Subcutaneous abdominal adipose tissue (tissue), 5 donors: ENCODE measurements at regions not wholly inside any gene's neighbourhood (a gene's known extent, or its start where the extent isn't known, plus 50 kb on each side); places are given as distances from the start of the nearest gene placed in this dataset.

ENCODE experiments used
- H3K27ac ChIP-seq: one replicate; pipeline ENCODE4 v1.7.0; 2013; ENCODE audit warnings: low read depth, mild to moderate bottlenecking, inconsistent platforms, low read length, moderate library complexity
- H3K27me3 ChIP-seq, 5 donors: one replicate each; pipeline ENCODE4 v1.7.0; 2013; ENCODE audit warnings: low read length in 5 of 5, inconsistent platforms in 1 of 5; ENCODE audit not compliant: control insufficient read depth in 5 of 5, insufficient read depth in 4 of 5
- H3K36me3 ChIP-seq, 5 donors: one replicate each; pipeline ENCODE4 v1.7.0; 2013; ENCODE audit warnings: low read length in 5 of 5; ENCODE audit not compliant: control insufficient read depth in 5 of 5, insufficient read depth in 5 of 5
- H3K4me1 ChIP-seq, 5 donors: one replicate each; pipeline ENCODE4 v1.7.0; 2013; ENCODE audit warnings: low read length in 5 of 5, mild to moderate bottlenecking in 3 of 5, moderate library complexity in 1 of 5; ENCODE audit not compliant: control insufficient read depth in 5 of 5, insufficient read depth in 5 of 5
- H3K4me3 ChIP-seq, 5 donors: one replicate each; pipeline ENCODE4 v1.7.0; 2013; ENCODE audit warnings: low read length in 5 of 5, low read depth in 1 of 5
- H3K9ac ChIP-seq, 5 donors: one replicate each; pipeline ENCODE4 v1.7.0; 2013; ENCODE audit warnings: low read length in 5 of 5, mild to moderate bottlenecking in 4 of 5, moderate library complexity in 3 of 5
- H3K9me3 ChIP-seq, 5 donors: one replicate each; pipeline ENCODE4 v1.7.0; 2013; ENCODE audit warnings: low read length in 5 of 5; ENCODE audit not compliant: control insufficient read depth in 5 of 5
- donor health status: healthy.
- donor health status: healthy.
- donor health status: healthy.
- donor health status: healthy.
- donor health status: healthy.

- Histone ChIP-seq H3K27ac (no peak overlapping the region), H3K36me3 (no peaks in the 10 kb centered on the region), H3K27me3 (no peaks in the 10 kb centered on the region), H3K9ac (no peak overlapping the region), H3K9me3 (no peaks in the 10 kb centered on the region), H3K4me3 (no peak overlapping the region), H3K4me1 (peaks cover 2 to 23% (median 13%) of the 10 kb centered on the region in 5 donors)
These were observed 60.2 kb downstream of the ADAMTS1 start for GRCh38 chr21:26784974-26785373.

- no peaks in the 10 kb centered on the region for H3K9me3 ChIP-seq
- H3K9ac ChIP-seq = no peak overlapping the region
- H3K4me1 ChIP-seq = peaks cover 2 to 23% (median 13%) of the 10 kb centered on the region in 5 donors
- no peaks in the 10 kb centered on the region for H3K36me3 ChIP-seq
- H3K27ac ChIP-seq = no peak overlapping the region
- H3K27me3 ChIP-seq = no peaks in the 10 kb centered on the region
- no peak overlapping the region for H3K4me3 ChIP-seq
These were observed 61.6 kb downstream of the ADAMTS1 start for GRCh38 chr21:26783466-26784195.

GRCh38 chr21:26782747-26783146, 62.5 kb downstream of the ADAMTS1 start:
- H3K27me3 ChIP-seq = no peaks in the 10 kb centered on the region
- H3K4me1 ChIP-seq = peaks cover 2 to 23% (median 13%) of the 10 kb centered on the region in 5 donors
- no peak overlapping the region for H3K9ac ChIP-seq
- peak overlapping the region; percentile 77 for H3K27ac ChIP-seq
- no peak overlapping the region for H3K4me3 ChIP-seq
- no peaks in the 10 kb centered on the region for H3K9me3 ChIP-seq
- no peaks in the 10 kb centered on the region for H3K36me3 ChIP-seq

- Histone ChIP-seq H3K36me3 (no peaks in the 10 kb centered on the region), H3K4me1 (peaks cover 2 to 23% (median 13%) of the 10 kb centered on the region in 5 donors), H3K9ac (no peak overlapping the region), H3K27ac (peak overlapping the region; percentile 77), H3K4me3 (no peak overlapping the region), H3K9me3 (no peaks in the 10 kb centered on the region), H3K27me3 (no peaks in the 10 kb centered on the region)
These were observed 62.9 kb downstream of the ADAMTS1 start for GRCh38 chr21:26782331-26782730.

GRCh38 chr21:26781331-26781730, 63.9 kb downstream of the ADAMTS1 start:
- no peaks in the 10 kb centered on the region for H3K27me3 ChIP-seq
- no peaks in the 10 kb centered on the region for H3K9me3 ChIP-seq
- H3K27ac ChIP-seq = peak overlapping the region; percentile 77
- peaks cover 2 to 23% (median 13%) of the 10 kb centered on the region in 5 donors for H3K4me1 ChIP-seq
- no peak overlapping the region for H3K9ac ChIP-seq
- H3K4me3 ChIP-seq = no peak overlapping the region
- H3K36me3 ChIP-seq = no peaks in the 10 kb centered on the region

- H3K4me1 ChIP-seq = peaks cover 2 to 12% (median 7%) of the 10 kb centered on the region in 5 donors
- H3K36me3 ChIP-seq = no peaks in the 10 kb centered on the region
These were observed 68.0 kb downstream of the ADAMTS1 start for GRCh38 chr21:26777166-26777565.

GRCh38 chr21:26776310-26777021, 68.7 kb downstream of the ADAMTS1 start:
- Histone ChIP-seq H3K9me3 (no peaks in the 10 kb centered on the region), H3K4me1 (peaks cover 0 to 5% (median 0%) of the 10 kb centered on the region in 5 donors), H3K4me3 (no peak overlapping the region), H3K27ac (no peak overlapping the region), H3K27me3 (no peaks in the 10 kb centered on the region), H3K9ac (no peak overlapping the region), H3K36me3 (no peaks in the 10 kb centered on the region)

More at GRCh38 chr21:26777166-26777565, 68.0 kb downstream of the ADAMTS1 start:
- H3K27me3 ChIP-seq = no peaks in the 10 kb centered on the region
- no peak overlapping the region for H3K9ac ChIP-seq
- no peak overlapping the region for H3K27ac ChIP-seq
- no peaks in the 10 kb centered on the region for H3K9me3 ChIP-seq
- H3K4me3 ChIP-seq = no peak overlapping the region

- Histone ChIP-seq H3K36me3 (no peaks in the 10 kb centered on the region), H3K4me1 (peaks cover 0 to 3% (median 0%) of the 10 kb centered on the region in 5 donors), H3K27me3 (no peaks in the 10 kb centered on the region), H3K9me3 (no peaks in the 10 kb centered on the region), H3K27ac (no peak overlapping the region), H3K9ac (no peak overlapping the region), H3K4me3 (no peak overlapping the region)
These were observed 72.2 kb downstream of the ADAMTS1 start for GRCh38 chr21:26773058-26773457.

GRCh38 chr21:26769613-26770188, 75.5 kb downstream of the ADAMTS1 start:
- Histone ChIP-seq H3K36me3 (no peaks in the 10 kb centered on the region), H3K4me1 (peaks cover 0 to 3% (median 0%) of the 10 kb centered on the region in 5 donors), H3K27ac (no peak overlapping the region), H3K9ac (no peak overlapping the region), H3K27me3 (no peaks in the 10 kb centered on the region), H3K4me3 (no peak overlapping the region), H3K9me3 (no peaks in the 10 kb centered on the region)

- Histone ChIP-seq H3K27ac (no peak overlapping the region), H3K9ac (no peak overlapping the region), H3K4me1 (peaks cover 0 to 3% (median 0%) of the 10 kb centered on the region in 5 donors), H3K27me3 (no peaks in the 10 kb centered on the region), H3K36me3 (no peaks in the 10 kb centered on the region), H3K4me3 (no peak overlapping the region), H3K9me3 (no peaks in the 10 kb centered on the region)
These were observed 78.3 kb downstream of the ADAMTS1 start for GRCh38 chr21:26766826-26767325.
